Omental fat pad (tissue), 3 donors: ENCODE measurements at regions not wholly inside any gene's neighbourhood (a gene's known extent, or its start where the extent isn't known, plus 50 kb on each side); places are given as distances from the start of the nearest gene placed in this dataset.

Source experiments
- ATAC-seq: fragments of 150-250 bp; one replicate; pipeline ENCODE4 v1.9.1; 2016; ENCODE audit warnings: mild to moderate bottlenecking, moderate library complexity; ENCODE audit not compliant: low FRiP score
- DNase-seq: peaks from one replicate; pipeline ENCODE4 v3.0.0-alpha.2; 2019; ENCODE audit warnings: low spot score
- CTCF ChIP-seq, 3 donors: fragments of 450-650 bp; IDR thresholded peaks; one replicate each; pipeline ENCODE4 v1.5.1; 2016 to 2017; ENCODE audit warnings: antibody characterized with exemption in 3 of 3, mild to moderate bottlenecking in 3 of 3, moderate library complexity in 2 of 3

- DNase-seq (no peak), ATAC-seq (no peak)
- no peak for TF ChIP-seq CTCF (IDR thresholded peaks at IDR 0.05)
These were observed 91.2 kb downstream of the IRX2 start for GRCh38 chr5:2660315-2660714.

- DNase-seq = no peak
- no peak for TF ChIP-seq CTCF (IDR thresholded peaks at IDR 0.05)
- ATAC-seq = no peak
These were observed 92.5 kb downstream of the IRX2 start for GRCh38 chr5:2658881-2659470.

DNA sequence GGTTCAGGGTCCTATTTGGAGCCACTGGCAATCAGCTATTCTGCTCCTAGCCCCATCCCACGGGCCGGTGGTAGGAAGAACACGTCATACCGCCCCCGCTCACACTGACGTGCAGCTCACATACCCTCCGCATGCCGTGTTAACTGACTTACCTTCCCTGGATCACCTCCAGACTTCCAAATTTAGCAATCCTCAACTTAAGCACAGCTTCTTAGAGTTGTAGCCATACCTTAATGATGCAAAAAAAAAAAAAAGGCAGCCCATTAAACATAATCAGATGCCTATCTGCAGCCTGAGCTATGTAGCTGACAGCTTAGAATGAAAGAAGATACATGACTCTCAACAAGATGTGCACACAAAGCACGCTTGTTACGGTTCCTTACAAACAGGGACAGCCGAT lies 93.0 kb downstream of the IRX2 start:
- DNase-seq (no peak), ATAC-seq (no peak)
- no peak for TF ChIP-seq CTCF (IDR thresholded peaks at IDR 0.05)

DNA sequence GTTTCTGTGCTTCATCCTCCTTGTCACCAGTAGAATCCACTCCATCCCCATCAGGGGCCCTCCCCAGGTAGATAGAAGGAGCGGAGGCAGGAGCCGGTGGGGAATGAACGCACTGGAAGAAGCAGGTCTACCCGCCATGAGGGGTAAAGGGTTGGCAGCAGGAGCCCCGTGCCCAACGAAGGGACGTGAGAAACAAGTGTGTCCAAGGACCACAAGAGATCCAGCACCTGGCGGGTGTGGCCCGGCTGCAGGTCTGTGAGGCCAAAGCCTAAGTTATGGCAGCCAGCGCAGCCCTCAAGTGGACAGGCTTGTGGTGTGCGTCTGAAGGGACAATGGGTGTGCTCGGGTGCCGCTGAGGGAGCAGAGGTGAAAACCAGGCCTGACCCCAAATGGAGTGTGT lies 94.3 kb downstream of the IRX2 start:
- DNase-seq (no peak), ATAC-seq (no peak)
- TF ChIP-seq CTCF (IDR thresholded peaks at IDR 0.05) = no peak

DNA sequence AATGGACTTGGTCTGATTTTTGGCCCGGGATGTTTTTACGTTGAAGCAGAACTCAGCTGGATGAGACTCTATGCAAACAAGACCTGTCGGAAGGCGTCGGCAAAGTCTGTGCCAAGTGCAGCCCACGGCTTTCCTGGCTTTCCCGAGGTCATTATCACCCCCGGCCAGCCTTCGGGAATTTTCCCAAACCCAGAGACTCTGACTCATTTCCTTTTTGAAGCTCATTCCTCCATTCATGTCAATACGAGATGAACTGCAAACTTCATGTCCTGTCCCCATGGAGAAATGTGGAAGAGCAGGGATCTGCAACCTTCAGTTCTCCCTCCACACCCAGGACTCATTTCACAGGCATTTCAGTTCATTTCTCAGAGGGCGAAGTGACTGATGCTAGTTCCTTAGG lies 95.3 kb downstream of the IRX2 start:
- no peak for TF ChIP-seq CTCF (IDR thresholded peaks at IDR 0.05)
- DNase-seq (no peak), ATAC-seq (no peak)

DNA sequence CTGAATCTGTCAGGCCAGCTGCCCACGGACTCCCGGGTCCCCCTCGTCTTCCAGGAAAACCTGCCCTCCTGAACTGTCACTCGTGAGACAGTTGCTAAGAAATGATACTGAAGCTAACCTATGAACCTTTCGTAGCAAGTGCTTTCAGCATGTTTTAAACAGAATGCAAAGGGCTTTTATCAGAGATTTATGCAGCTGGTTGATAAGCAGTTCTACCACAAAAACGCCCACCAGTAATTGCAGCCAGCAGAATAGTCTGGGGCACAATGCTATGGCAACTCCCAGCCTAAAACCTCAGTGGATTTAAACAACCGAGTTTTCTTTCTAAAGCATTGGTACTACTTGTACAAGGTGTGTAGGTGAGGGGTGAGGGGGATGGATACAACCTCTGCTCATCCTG lies 97.5 kb downstream of the IRX2 start:
- ATAC-seq (no peak), DNase-seq (no peak)
- TF ChIP-seq CTCF (IDR thresholded peaks at IDR 0.05) = no peak

- ATAC-seq = no peak
- no peak for TF ChIP-seq CTCF (IDR thresholded peaks at IDR 0.05)
- no peak for DNase-seq
These were observed 100.4 kb downstream of the IRX2 start for GRCh38 chr5:2651116-2651515.
